Gastroesophageal sphincter (tissue), 3 donors: ENCODE measurements at regions not wholly inside any gene's neighbourhood (a gene's known extent, or its start where the extent isn't known, plus 50 kb on each side); places are given as distances from the start of the nearest gene placed in this dataset.

ENCODE experiments used
- CTCF ChIP-seq, 4 experiments: fragments of 200-600 bp in 2 of 4; fragments of 450-650 bp in 2 of 4; sonication (generic) in 1 of 4; IDR thresholded peaks; one replicate each; pipeline ENCODE4 v1.5.1; 2017 to 2019; ENCODE audit warnings: antibody characterized with exemption in 4 of 4, mild to moderate bottlenecking in 2 of 4, moderate library complexity in 2 of 4
- POLR2AphosphoS5 ChIP-seq: sonication (generic); formaldehyde crosslinking; IDR thresholded peaks from one replicate; pipeline ENCODE4 v1.6.1; 2017; ENCODE audit warnings: antibody characterized with exemption

GRCh38 chr4:34943741-34944386 lies 1300.5 kb downstream of the ARAP2 start:
- TF ChIP-seq POLR2AphosphoS5 (no peak), CTCF (IDR thresholded peaks at IDR 0.05) (no peak)
